HUES48 (cell line): ENCODE measurements at regions not wholly inside any gene's neighbourhood (a gene's known extent, or its start where the extent isn't known, plus 50 kb on each side); places are given as distances from the start of the nearest gene placed in this dataset.
"Not testable (repeated sequence)": the region's sequence is repeated elsewhere in the genome, so short reads cannot be mapped to it uniquely, and the experiment has no call there.

Source experiments
- H3K27ac ChIP-seq: one replicate; pipeline ENCODE4 v1.7.0; 2013; ENCODE audit warnings: low read depth, low read length, inconsistent platforms
- H3K27me3 ChIP-seq: 2 replicates; pipeline ENCODE4 v1.6.1; 2013; ENCODE audit warnings: mild to moderate bottlenecking, low read length; ENCODE audit not compliant: control insufficient read depth, insufficient read depth
- H3K36me3 ChIP-seq: 2 replicates; pipeline ENCODE4 v1.6.1; 2013; ENCODE audit warnings: low read length; ENCODE audit not compliant: control insufficient read depth, insufficient read depth
- H3K4me1 ChIP-seq: 2 replicates; pipeline ENCODE4 v1.6.1; 2013; ENCODE audit warnings: mild to moderate bottlenecking, low read length; ENCODE audit not compliant: control insufficient read depth, insufficient read depth
- H3K4me3 ChIP-seq: 2 replicates; pipeline ENCODE4 v1.5.1; 2013; ENCODE audit warnings: mild to moderate bottlenecking, low read depth, low read length
- H3K9ac ChIP-seq: 2 replicates; pipeline ENCODE4 v1.6.1; 2013; ENCODE audit warnings: mild to moderate bottlenecking, low read depth, low read length, moderate library complexity
- H3K9me3 ChIP-seq: 2 replicates; pipeline ENCODE4 v1.6.1; 2013; ENCODE audit warnings: low read length; ENCODE audit not compliant: control insufficient read depth, insufficient read depth

DNA sequence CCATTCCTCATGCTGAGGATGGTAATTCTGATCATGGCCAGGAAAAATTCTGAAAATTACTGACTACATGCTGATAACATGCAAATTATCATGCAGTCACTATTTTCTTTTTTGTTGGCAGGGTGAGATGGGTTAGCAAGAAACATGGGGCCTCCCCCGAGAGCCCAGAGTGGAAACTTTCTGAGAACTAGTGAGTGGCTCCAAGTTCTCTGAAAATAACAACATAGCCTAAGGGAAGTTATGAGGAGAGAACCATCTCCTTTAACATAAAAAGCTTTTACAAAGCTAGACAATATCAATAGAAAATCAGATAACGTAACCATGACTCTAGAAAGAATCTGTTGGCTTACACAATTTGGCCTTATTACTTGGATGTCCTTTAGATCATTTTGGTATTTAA lies 254.2 kb downstream of the PLOD2 start:
- Histone ChIP-seq H3K27ac (no peak overlapping the region), H3K9ac (no peak overlapping the region), H3K4me1 (0 out of 2 replicates have a peak, but pooled peaks cover 6% of the 10 kb centered on the region), H3K27me3 (no peaks in the 10 kb centered on the region), H3K9me3 (no peaks in the 10 kb centered on the region), H3K36me3 (no peaks in the 10 kb centered on the region), H3K4me3 (no peak overlapping the region)

DNA sequence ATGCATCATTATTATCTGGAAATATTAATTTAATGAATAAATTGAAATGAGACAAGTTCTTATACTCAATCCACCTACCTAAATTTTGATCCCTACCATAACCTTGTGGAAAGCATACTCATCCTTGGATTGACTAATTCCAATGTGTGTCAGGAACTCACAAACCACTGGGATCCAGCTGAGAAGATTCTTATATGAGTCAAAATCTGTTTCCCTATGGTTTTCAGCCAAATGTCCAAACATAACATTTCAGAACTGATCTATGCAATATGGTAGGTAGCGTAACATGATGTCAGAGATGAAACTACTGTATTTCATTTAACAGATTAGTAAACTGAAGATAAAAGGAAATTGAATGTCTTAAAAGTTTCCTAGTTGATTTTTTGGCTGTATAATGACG lies 250.0 kb downstream of the PLOD2 start:
- H3K9me3 ChIP-seq: no peaks in the 10 kb centered on the region; the same call in 1 of the 2 replicates
- no peak overlapping the region for H3K27ac ChIP-seq
- no peaks in the 10 kb centered on the region for H3K4me1 ChIP-seq
- H3K9ac ChIP-seq: no peak overlapping the region
- H3K36me3 ChIP-seq: no peaks in the 10 kb centered on the region
- no peaks in the 10 kb centered on the region for H3K27me3 ChIP-seq
- no peak overlapping the region for H3K4me3 ChIP-seq

DNA sequence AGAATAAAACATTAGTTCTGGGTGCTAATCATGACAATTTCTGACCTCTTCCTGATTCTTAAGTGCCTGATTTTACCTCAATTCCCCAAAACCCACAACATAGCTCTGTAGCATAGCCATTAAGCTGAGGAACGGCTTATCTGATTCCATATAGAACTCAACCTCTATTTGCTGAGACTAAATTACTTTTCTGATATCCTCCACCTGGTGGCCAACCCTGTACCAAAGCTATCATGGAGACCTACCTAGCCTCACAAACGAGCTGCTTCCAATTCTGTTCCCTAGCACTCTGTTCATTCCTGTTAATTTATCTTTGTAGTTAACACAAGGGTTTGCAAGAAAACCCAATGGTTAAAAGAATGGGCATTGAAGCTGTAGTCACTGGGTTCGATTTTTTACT lies 245.2 kb downstream of the PLOD2 start:
- no peaks in the 10 kb centered on the region for H3K36me3 ChIP-seq
- H3K27me3 ChIP-seq: no peaks in the 10 kb centered on the region
- H3K9ac ChIP-seq: no peak overlapping the region
- peaks cover 10% of the 10 kb centered on the region for H3K9me3 ChIP-seq
- no peak overlapping the region for H3K4me3 ChIP-seq
- H3K27ac ChIP-seq: no peak overlapping the region
- no peaks in the 10 kb centered on the region for H3K4me1 ChIP-seq

DNA sequence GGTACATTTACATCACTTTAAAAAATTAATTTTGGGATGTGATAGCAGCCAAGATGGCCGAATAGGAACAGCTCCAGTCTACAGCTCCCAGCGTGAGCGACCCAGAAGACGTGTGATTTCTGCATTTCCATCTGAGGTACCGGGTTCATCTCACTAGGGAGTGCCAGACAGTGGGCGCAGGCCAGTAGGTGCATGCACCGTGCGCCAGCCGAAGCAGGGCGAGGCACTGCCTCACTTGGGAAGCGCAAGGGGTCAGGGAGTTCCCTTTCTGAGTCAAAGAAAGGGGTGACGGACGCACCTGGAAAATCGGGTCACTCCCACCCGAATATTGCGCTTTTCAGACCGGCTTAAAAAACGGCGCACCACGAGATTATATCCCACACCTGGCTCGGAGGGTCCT lies 233.2 kb downstream of the PLOD2 start:
- not testable (repeated sequence) for H3K27ac ChIP-seq, H3K9me3 ChIP-seq, H3K4me3 ChIP-seq, H3K9ac ChIP-seq, H3K27me3 ChIP-seq, H3K36me3 ChIP-seq
- peaks cover 11% of the 10 kb centered on the region for H3K4me1 ChIP-seq

DNA sequence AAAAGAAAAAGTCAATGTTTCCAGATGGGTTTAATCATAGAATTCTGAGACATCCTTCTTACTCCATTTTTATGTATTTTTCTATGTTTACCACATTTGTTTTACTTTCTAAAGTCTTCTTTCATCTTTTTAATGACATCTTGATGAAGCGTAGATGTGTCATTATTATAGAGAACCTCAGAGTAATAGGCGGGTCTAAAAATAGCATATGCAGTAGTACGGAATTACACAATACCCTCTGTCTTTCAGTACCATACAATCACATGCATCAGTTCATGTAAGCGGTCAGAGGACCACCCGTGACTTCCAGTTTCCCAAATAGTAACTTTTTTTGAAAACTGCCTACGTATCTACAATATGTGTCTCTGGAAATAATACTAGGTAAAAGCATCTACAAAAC lies 224.0 kb downstream of the PLOD2 start:
- no peak overlapping the region for H3K27ac ChIP-seq
- H3K9me3 ChIP-seq: no peaks in the 10 kb centered on the region
- no peak overlapping the region for H3K9ac ChIP-seq
- H3K36me3 ChIP-seq: no peaks in the 10 kb centered on the region
- H3K4me1 ChIP-seq: no peaks in the 10 kb centered on the region
- H3K4me3 ChIP-seq: no peak overlapping the region
- H3K27me3 ChIP-seq: no peaks in the 10 kb centered on the region

DNA sequence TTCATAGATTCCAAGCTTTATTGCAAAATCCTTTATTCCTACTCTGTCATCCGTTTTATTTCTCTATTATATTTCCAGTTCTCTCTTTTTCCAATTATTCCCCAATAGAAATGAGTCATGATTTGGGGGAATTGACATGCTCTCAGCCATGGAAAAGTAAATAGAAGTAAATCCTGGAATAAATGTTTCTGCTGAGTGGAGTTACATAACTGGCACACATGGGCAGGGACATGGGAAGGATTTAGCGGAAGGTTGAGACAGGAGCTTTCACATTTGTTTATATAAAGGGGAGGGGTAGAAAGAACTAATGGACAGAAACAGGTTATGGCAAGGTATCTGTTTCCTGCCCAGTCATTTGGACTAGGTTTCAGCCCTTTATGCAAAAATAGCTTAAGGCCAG lies 221.6 kb downstream of the PLOD2 start:
- Histone ChIP-seq H3K27me3 (no peaks in the 10 kb centered on the region), H3K4me1 (no peaks in the 10 kb centered on the region; the same call in 1 of the 2 replicates), H3K9ac (no peak overlapping the region), H3K36me3 (no peaks in the 10 kb centered on the region), H3K4me3 (no peak overlapping the region), H3K9me3 (no peaks in the 10 kb centered on the region), H3K27ac (no peak overlapping the region)

DNA sequence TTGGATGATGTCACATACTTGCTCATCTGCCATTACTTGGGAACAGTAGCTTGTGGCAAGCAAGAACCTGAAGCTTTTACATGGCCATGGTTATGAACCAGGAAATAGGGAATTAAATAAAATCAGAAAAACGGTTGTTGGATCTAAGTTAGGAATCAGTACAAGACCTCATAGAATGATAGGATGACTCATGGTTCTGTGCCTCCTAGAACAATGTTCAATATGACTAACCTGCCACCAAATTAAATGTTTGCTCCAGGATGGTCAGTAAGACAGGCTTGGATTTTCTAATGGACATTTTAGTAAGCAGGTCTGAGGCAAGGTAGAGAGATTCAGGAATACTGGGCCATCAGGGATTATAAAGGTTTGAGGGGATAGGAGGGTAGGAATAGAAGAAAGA lies 218.9 kb downstream of the PLOD2 start:
- no peaks in the 10 kb centered on the region for H3K9me3 ChIP-seq
- H3K4me1 ChIP-seq: no peaks in the 10 kb centered on the region; the same call in 1 of the 2 replicates
- no peak overlapping the region for H3K9ac ChIP-seq
- no peak overlapping the region for H3K27ac ChIP-seq
- no peaks in the 10 kb centered on the region for H3K27me3 ChIP-seq
- H3K36me3 ChIP-seq: no peaks in the 10 kb centered on the region
- no peak overlapping the region for H3K4me3 ChIP-seq

DNA sequence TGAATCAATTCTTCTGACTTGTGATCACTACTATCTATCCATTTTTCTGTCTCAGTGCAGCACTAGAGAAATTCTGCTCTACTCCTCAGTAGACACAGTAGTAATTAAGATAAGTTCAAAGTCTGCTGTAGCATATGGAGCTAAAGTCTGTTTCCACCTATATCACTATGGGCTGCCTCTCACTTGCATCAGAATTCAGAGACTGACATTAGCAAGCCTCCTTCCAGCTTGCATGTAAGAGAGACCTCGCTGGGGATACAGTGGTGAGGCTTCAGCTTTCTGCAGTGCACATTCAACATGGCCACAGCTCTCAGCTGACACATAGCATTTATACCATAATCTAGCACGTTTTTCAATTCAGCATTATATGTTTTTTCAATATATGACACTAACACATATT lies 217.0 kb downstream of the PLOD2 start:
- Histone ChIP-seq H3K36me3 (no peaks in the 10 kb centered on the region), H3K27me3 (no peaks in the 10 kb centered on the region), H3K4me3 (no peak overlapping the region), H3K27ac (no peak overlapping the region), H3K9me3 (no peaks in the 10 kb centered on the region), H3K9ac (no peak overlapping the region), H3K4me1 (no peaks in the 10 kb centered on the region; the same call in 1 of the 2 replicates)

DNA sequence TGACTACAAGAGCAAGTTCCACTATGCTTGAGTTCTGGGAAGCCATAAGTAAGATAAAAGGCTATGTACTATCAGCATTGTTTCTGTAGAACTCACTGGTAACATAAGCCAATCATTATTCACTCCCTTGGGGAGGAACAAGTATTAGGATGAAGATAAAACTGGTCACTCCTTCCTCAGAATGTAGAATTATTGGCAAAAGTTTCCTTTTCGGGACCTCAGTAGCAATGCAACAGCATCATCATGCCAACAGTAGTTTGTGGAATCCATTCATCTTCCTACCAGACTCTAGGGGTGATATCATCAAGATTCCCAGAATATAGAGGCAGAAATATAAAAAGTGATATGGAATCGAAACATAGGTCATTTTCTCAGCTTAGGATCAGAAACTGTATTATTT lies 209.5 kb downstream of the PLOD2 start:
- Histone ChIP-seq H3K4me3 (no peak overlapping the region), H3K9ac (no peak overlapping the region), H3K9me3 (no peaks in the 10 kb centered on the region), H3K36me3 (no peaks in the 10 kb centered on the region), H3K27ac (no peak overlapping the region), H3K27me3 (no peaks in the 10 kb centered on the region), H3K4me1 (no peaks in the 10 kb centered on the region)

DNA sequence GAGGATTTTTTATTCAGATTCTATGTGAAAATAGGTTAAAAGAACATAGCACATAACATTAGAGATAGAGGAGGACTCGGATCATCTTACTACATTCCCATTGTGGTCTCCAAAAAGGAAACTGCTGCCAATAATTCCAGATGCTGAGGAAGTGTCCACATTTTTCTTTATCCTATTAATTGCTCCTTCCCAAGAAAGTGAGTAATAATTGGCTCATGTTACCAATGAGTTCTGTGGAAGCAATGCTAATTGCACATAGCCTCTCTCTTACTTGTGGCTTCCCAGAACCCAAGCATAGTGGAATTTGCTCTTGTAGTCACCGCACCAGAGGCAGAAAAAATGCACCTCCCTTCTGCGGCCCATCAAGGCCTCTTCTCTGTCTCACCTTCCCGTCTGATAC lies 208.4 kb downstream of the PLOD2 start:
- no peak overlapping the region for H3K9ac ChIP-seq
- no peaks in the 10 kb centered on the region for H3K36me3 ChIP-seq

DNA sequence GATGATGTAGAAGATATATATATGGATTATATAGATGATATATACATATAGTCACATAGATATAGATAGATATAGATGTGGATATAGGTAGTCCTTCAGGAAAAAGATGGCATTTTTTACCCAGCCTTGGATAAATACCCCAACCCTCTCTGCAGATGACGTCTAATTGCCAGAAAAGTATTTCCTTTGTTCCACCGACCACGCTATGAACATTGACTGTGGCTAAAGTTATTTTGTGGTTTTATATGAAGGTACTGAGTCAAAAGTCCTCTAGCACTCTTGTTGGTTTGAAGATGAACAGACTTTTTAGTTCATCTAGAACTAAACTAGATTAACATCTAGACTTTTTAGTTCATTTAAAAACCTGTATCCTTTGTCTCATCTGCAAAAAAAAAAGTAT lies 207.7 kb downstream of the PLOD2 start:
- Histone ChIP-seq H3K9ac (no peak overlapping the region), H3K27ac (no peak overlapping the region), H3K4me3 (no peak overlapping the region), H3K27me3 (no peaks in the 10 kb centered on the region), H3K36me3 (no peaks in the 10 kb centered on the region), H3K4me1 (no peaks in the 10 kb centered on the region), H3K9me3 (no peaks in the 10 kb centered on the region)

More for the DNA sequence above, 208.4 kb downstream of the PLOD2 start:
- H3K4me3 ChIP-seq: no peak overlapping the region
- H3K9me3 ChIP-seq: no peaks in the 10 kb centered on the region
- no peak overlapping the region for H3K27ac ChIP-seq
- H3K27me3 ChIP-seq: no peaks in the 10 kb centered on the region
- no peaks in the 10 kb centered on the region for H3K4me1 ChIP-seq
